ENCODE measurements at regions not wholly inside any gene's neighbourhood (a gene's known extent, or its start where the extent isn't known, plus 50 kb on each side); places are given as distances from the start of the nearest gene placed in this dataset.
"Not testable (repeated sequence)": the region's sequence is repeated elsewhere in the genome, so short reads cannot be mapped to it uniquely, and the experiment has no call there.

- no peaks in the 10 kb centered on the region for H3K36me3 ChIP-seq (replicated peaks in 1 of 2; ENCODE audit: control extremely low read depth in 1 of 2, control insufficient read depth in 1 of 2, extremely low read depth in 1 of 2, insufficient read depth in 2 of 2, low read length in 1 of 2)
- no peaks in the 10 kb centered on the region for H4K20me1 ChIP-seq (ENCODE audit: control insufficient read depth, insufficient read depth, low read length, poor library complexity, severe bottlenecking)
- no peak overlapping the region for H3K4me2 ChIP-seq (replicated peaks; ENCODE audit: low read depth, low read length, poor library complexity, severe bottlenecking)
- no peak overlapping the region for H3K27ac Mint-ChIP-seq
- POLR2A ChIA-PET = no interaction called here
- DNase-seq = no peak
- no peak overlapping the region for H3K4me3 Mint-ChIP-seq
- WGBS (ENCODE audit: insufficient coverage) = 0% methylated on average over 1 of the region's 4 CpGs
- H3K4me1 Mint-ChIP-seq = no peaks in the 10 kb centered on the region
- H3K27me3 Mint-ChIP-seq = no peaks in the 10 kb centered on the region
- H3K4me3 ChIP-seq (ENCODE audit: control extremely low read depth in 1 of 5, extremely low read depth in 1 of 5, insufficient read depth in 1 of 5, low read depth in 2 of 5, low read length in 4 of 5) = no peak overlapping the region
- intact Hi-C loops (cut with micrococcal nuclease) = no loop called here
- H3K9ac ChIP-seq (ENCODE audit: low read length) = no peak overlapping the region
- peaks cover 0 to 7% (median 1%) of the 10 kb centered on the region in 3 donors for H3K9me3 ChIP-seq (ENCODE audit: control extremely low read depth in 1 of 3, control insufficient read depth in 2 of 3, insufficient read depth in 1 of 3, low read length in 2 of 3)
- H3K27ac ChIP-seq (ENCODE audit: low read length in 2 of 2) = no peak overlapping the region
- TF ChIP-seq EZH2 (IDR thresholded peaks at IDR 0.05; ENCODE audit: borderline replicate concordance, insufficient read depth, low read depth, low read length, poor library complexity, severe bottlenecking) (no peak), CTCF (IDR thresholded peaks at IDR 0.05) (no peak)
- H3K9me3 Mint-ChIP-seq (ENCODE audit: insufficient read depth) = no peaks in the 10 kb centered on the region
- ATAC-seq (ENCODE audit: low read depth) = no peak
- H3K27me3 ChIP-seq (replicated peaks in 1 of 4; ENCODE audit: control extremely low read depth in 1 of 4, control insufficient read depth in 3 of 4, insufficient read depth in 4 of 4, low read length in 3 of 4) = no peaks in the 10 kb centered on the region
- CTCF ChIA-PET = no interaction called here
- no peak overlapping the region for H2AFZ ChIP-seq (ENCODE audit: insufficient read depth, low read depth, low read length, poor library complexity, severe bottlenecking)
- no peaks in the 10 kb centered on the region for H3K4me1 ChIP-seq (ENCODE audit: control insufficient read depth in 2 of 2, insufficient read depth in 2 of 2, low read length in 2 of 2)
- H3K79me2 ChIP-seq (ENCODE audit: control insufficient read depth, insufficient read depth, low read length) = no peaks in the 10 kb centered on the region
Observed at GRCh38 chr3:34159613-34160420, 361.4 kb downstream of the PDCD6IP start.

GRCh38 chr3:34169636-34170035 lies 371.2 kb downstream of the PDCD6IP start:
- H3K27ac ChIP-seq (ENCODE audit: low read length in 2 of 2); DNase-seq; CTCF ChIA-PET; H3K4me1 ChIP-seq (ENCODE audit: control insufficient read depth in 2 of 2, insufficient read depth in 2 of 2, low read length in 2 of 2); H3K4me1 Mint-ChIP-seq; H3K27me3 Mint-ChIP-seq; H3K4me3 ChIP-seq (ENCODE audit: control extremely low read depth in 1 of 5, extremely low read depth in 1 of 5, insufficient read depth in 1 of 5, low read depth in 2 of 5, low read length in 4 of 5); H3K27ac Mint-ChIP-seq; H3K4me2 ChIP-seq (replicated peaks; ENCODE audit: low read depth, low read length, poor library complexity, severe bottlenecking); intact Hi-C loops (cut with micrococcal nuclease); H4K20me1 ChIP-seq (ENCODE audit: control insufficient read depth, insufficient read depth, low read length, poor library complexity, severe bottlenecking); POLR2A ChIA-PET; H3K4me3 Mint-ChIP-seq; H3K9ac ChIP-seq (ENCODE audit: low read length); H3K9me3 Mint-ChIP-seq (ENCODE audit: insufficient read depth); H3K9me3 ChIP-seq (ENCODE audit: control extremely low read depth in 1 of 3, control insufficient read depth in 2 of 3, insufficient read depth in 1 of 3, low read length in 2 of 3); H3K79me2 ChIP-seq (ENCODE audit: control insufficient read depth, insufficient read depth, low read length); H3K36me3 ChIP-seq (replicated peaks in 1 of 2; ENCODE audit: control extremely low read depth in 1 of 2, control insufficient read depth in 1 of 2, extremely low read depth in 1 of 2, insufficient read depth in 2 of 2, low read length in 1 of 2); H3K27me3 ChIP-seq (replicated peaks in 1 of 4; ENCODE audit: control extremely low read depth in 1 of 4, control insufficient read depth in 3 of 4, insufficient read depth in 4 of 4, low read length in 3 of 4); H2AFZ ChIP-seq (ENCODE audit: insufficient read depth, low read depth, low read length, poor library complexity, severe bottlenecking); ATAC-seq (ENCODE audit: low read depth): not testable (repeated sequence)
- 100% methylated on average over 4 of the region's 8 CpGs for WGBS (ENCODE audit: insufficient coverage)
